CD4-positive, alpha-beta T cell (primary cell): ENCODE measurements at regions not wholly inside any gene's neighbourhood (a gene's known extent, or its start where the extent isn't known, plus 50 kb on each side); places are given as distances from the start of the nearest gene placed in this dataset.

Source experiments
- ATAC-seq: fragments of 200-7000 bp; cut with Tn5 transposase; one replicate; pipeline ENCODE4 v1.10.0; 2022; ENCODE audit warnings: mild to moderate bottlenecking; ENCODE audit not compliant: poor library complexity
- CTCF ChIA-PET: fragments of 350-600 bp; sonication (Branson Sonifier 250); formaldehyde crosslinking; loops from one replicate; lab custom pipeline; 2021; ENCODE audit warnings: antibody characterized with exemption, inconsistent platforms; lab: Charles Lee
- POLR2A ChIA-PET: fragments of 350-600 bp; sonication (Branson Sonifier 250); formaldehyde crosslinking; loops from one replicate; lab custom pipeline; 2021; ENCODE audit warnings: antibody characterized with exemption, inconsistent platforms; lab: Charles Lee
- DNase-seq, 14 experiments: peaks; one replicate each; pipeline ENCODE4 v3.0.0-alpha.2; 2013 to 2020; ENCODE audit warnings: mixed read lengths in 2 of 14
- H3K27ac ChIP-seq, 2 donors: one replicate each; pipeline versions ENCODE4 v1.5.1 to v1.7.0; 2013; ENCODE audit warnings: low read length in 2 of 2, low read depth in 1 of 2, mild to moderate bottlenecking in 1 of 2
- H3K27me3 ChIP-seq, 2 experiments: 1 replicate in 1 of 2; 2 replicates in 1 of 2; pipeline versions ENCODE4 v1.6.1 to v1.7.0; 2013; ENCODE audit warnings: low read length in 2 of 2, control low read depth in 1 of 2, mild to moderate bottlenecking in 1 of 2, moderate library complexity in 1 of 2; ENCODE audit not compliant: insufficient read depth in 2 of 2, control insufficient read depth in 1 of 2
- H3K36me3 ChIP-seq: one replicate; pipeline ENCODE4 v1.6.1; 2013; ENCODE audit warnings: low read length, control low read depth; ENCODE audit not compliant: insufficient read depth
- H3K4me1 ChIP-seq: one replicate; pipeline ENCODE4 v1.6.1; 2013; ENCODE audit warnings: low read length, control low read depth; ENCODE audit not compliant: insufficient read depth
- H3K4me3 ChIP-seq: one replicate; pipeline ENCODE4 v1.5.1; 2013; ENCODE audit warnings: mild to moderate bottlenecking, low read length, moderate library complexity
- H3K9me3 ChIP-seq, 2 experiments: 1 replicate in 1 of 2; 2 replicates in 1 of 2; pipeline versions ENCODE4 v1.6.1 to v1.7.0; 2013; ENCODE audit warnings: low read length in 2 of 2, mild to moderate bottlenecking in 2 of 2, control low read depth in 1 of 2, moderate library complexity in 1 of 2; ENCODE audit not compliant: control insufficient read depth in 1 of 2, insufficient read depth in 1 of 2
- H3K27ac Mint-ChIP-seq: one replicate; pipeline ENCODE4 v1.8.0; 2020; ENCODE audit warnings: mixed read lengths
- H3K27me3 Mint-ChIP-seq: one replicate; pipeline ENCODE4 v1.8.0; 2021; ENCODE audit warnings: mixed read lengths
- H3K36me3 Mint-ChIP-seq: one replicate; pipeline ENCODE4 v1.8.0; 2021; ENCODE audit warnings: low read depth, mixed read lengths
- H3K4me1 Mint-ChIP-seq: one replicate; pipeline ENCODE4 v1.8.0; 2021; ENCODE audit warnings: low read depth, mixed read lengths
- H3K4me3 Mint-ChIP-seq: one replicate; pipeline ENCODE4 v1.8.0; 2020; ENCODE audit warnings: mild to moderate bottlenecking, mixed read lengths
- H3K9me3 Mint-ChIP-seq: one replicate; pipeline ENCODE4 v1.8.0; 2020; ENCODE audit warnings: mixed read lengths
- intact Hi-C, 2 experiments: fragments of 100-400 bp; cut with DNase I in 1 of 2; cut with micrococcal nuclease in 1 of 2; formaldehyde crosslinking; loops; one replicate each; pipeline versions ENCODE4 v1.15.1 to v1.9.0; 2023 to 2025; cut with DNase I, micrococcal nuclease
- TF ChIP-seq, protein P1 (sequence below): fragments of 200-600 bp; IDR thresholded peaks from one replicate; pipeline ENCODE4 v1.8.0; 2022; ENCODE audit warnings: antibody characterized with exemption, mild to moderate bottlenecking

DNA sequence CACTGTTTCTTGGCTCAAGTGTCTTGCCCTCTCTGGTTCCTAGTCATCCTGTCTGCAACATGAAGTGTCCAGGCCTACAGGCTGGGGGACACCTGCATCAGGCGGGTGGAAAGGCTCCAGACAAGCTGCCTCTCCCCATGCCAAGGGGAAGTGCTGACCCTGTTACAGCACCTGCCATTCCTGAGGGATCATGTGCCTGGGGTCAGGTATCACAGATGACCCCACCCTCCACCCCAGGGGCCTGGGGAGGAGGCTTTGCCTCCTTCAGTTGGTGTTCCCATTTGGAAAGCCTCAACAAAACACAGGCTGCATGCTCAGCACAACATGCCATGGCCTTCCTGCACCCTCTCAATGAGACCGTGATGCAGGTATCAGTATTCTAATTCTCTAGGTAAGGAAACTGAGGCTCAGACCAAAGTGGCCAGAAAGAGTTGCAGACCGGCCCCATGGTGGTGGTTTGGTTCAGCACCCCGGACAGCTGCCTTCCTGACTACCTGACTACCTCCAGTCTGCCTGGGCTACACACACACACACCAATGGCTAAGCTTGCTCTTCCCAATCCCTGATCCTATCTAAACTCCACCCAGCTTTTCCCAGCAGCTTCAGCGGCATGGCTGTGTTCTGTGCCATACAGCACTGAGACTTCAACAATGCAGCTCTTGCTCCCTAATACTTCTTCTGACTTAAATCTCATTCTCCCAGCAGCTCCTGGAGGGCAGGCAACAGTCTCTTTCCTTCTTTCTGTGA, 69.7 kb upstream of the LINGO1 start:
- Histone ChIP-seq H3K27me3 (peaks cover 0 to 7% of the 10 kb centered on the region in 2 experiments), H3K27ac (no peak overlapping the region), H3K9me3 (peaks cover 0 to 15% of the 10 kb centered on the region in 2 experiments), H3K4me3 (no peak overlapping the region), H3K4me1 (no peaks in the 10 kb centered on the region), H3K36me3 (no peaks in the 10 kb centered on the region)
- ChIA-PET CTCF (no interaction called here), POLR2A (no interaction called here)
- intact Hi-C loops = no loop called here
- peaks cover 8% of the 10 kb centered on the region for H3K27me3 Mint-ChIP-seq
- ATAC-seq (no peak), DNase-seq (no peak)
- TF ChIP-seq, protein P1, sequence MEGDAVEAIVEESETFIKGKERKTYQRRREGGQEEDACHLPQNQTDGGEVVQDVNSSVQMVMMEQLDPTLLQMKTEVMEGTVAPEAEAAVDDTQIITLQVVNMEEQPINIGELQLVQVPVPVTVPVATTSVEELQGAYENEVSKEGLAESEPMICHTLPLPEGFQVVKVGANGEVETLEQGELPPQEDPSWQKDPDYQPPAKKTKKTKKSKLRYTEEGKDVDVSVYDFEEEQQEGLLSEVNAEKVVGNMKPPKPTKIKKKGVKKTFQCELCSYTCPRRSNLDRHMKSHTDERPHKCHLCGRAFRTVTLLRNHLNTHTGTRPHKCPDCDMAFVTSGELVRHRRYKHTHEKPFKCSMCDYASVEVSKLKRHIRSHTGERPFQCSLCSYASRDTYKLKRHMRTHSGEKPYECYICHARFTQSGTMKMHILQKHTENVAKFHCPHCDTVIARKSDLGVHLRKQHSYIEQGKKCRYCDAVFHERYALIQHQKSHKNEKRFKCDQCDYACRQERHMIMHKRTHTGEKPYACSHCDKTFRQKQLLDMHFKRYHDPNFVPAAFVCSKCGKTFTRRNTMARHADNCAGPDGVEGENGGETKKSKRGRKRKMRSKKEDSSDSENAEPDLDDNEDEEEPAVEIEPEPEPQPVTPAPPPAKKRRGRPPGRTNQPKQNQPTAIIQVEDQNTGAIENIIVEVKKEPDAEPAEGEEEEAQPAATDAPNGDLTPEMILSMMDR = no peak
- H3K9me3 Mint-ChIP-seq = no peaks in the 10 kb centered on the region
- H3K4me1 Mint-ChIP-seq = no peaks in the 10 kb centered on the region
- no peak overlapping the region for H3K27ac Mint-ChIP-seq
- H3K4me3 Mint-ChIP-seq = no peak overlapping the region
- H3K36me3 Mint-ChIP-seq = no peaks in the 10 kb centered on the region

DNA sequence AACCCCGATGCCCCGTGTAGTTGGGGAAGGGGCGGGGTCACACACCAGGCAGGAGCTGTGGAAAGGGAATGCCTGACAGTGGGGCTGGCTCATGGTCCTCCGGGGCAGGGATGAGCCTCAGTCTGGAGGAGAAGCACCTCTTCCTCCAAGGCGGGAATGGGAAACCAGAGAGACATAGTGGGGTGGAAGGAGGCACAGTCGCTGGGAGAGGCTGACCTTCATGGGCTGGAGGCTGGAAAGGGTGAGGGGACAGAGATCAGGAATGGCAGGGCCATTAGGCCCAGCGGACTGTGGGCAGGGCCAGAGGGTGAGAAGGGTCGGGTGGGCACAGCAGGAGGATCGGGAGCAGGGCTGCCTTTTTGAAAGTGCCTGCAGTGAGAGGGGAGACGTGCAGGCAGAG, 65.8 kb upstream of the LINGO1 start:
- Mint-ChIP-seq H3K36me3 (no peaks in the 10 kb centered on the region), H3K27ac (no peak overlapping the region), H3K27me3 (peaks cover 14% of the 10 kb centered on the region), H3K4me1 (no peaks in the 10 kb centered on the region), H3K4me3 (no peak overlapping the region), H3K9me3 (no peaks in the 10 kb centered on the region)
- ChIA-PET POLR2A (no interaction called here), CTCF (no interaction called here)
- no peak for ATAC-seq
- no peak overlapping the region for H3K27ac ChIP-seq
- TF ChIP-seq, protein P1 = no peak
- H3K4me1 ChIP-seq = no peaks in the 10 kb centered on the region
- intact Hi-C loops = no loop called here
- no peaks in the 10 kb centered on the region for H3K36me3 ChIP-seq
- no peak for DNase-seq
- no peak overlapping the region for H3K4me3 ChIP-seq
- H3K27me3 ChIP-seq = peaks cover 3 to 8% of the 10 kb centered on the region in 2 experiments
- peaks cover 0 to 13% of the 10 kb centered on the region in 2 experiments for H3K9me3 ChIP-seq

- no peaks in the 10 kb centered on the region for H3K4me1 Mint-ChIP-seq
- POLR2A ChIA-PET = no interaction called here
Measured at GRCh38 chr15:77697893-77698292, 65.2 kb upstream of the LINGO1 start.

More at GRCh38 chr15:77697893-77698292, 65.2 kb upstream of the LINGO1 start:
- Histone ChIP-seq H3K9me3 (peaks cover 0 to 13% of the 10 kb centered on the region in 2 experiments), H3K27me3 (peaks cover 3 to 8% of the 10 kb centered on the region in 2 experiments), H3K36me3 (no peaks in the 10 kb centered on the region), H3K4me3 (no peak overlapping the region), H3K4me1 (no peaks in the 10 kb centered on the region), H3K27ac (no peak overlapping the region)
- Mint-ChIP-seq H3K36me3 (no peaks in the 10 kb centered on the region), H3K27ac (no peak overlapping the region), H3K9me3 (no peaks in the 10 kb centered on the region), H3K4me3 (no peak overlapping the region), H3K27me3 (peaks cover 20% of the 10 kb centered on the region)
- ATAC-seq (no peak), DNase-seq (no peak)
- CTCF ChIA-PET = no interaction called here
- TF ChIP-seq, protein P1 = no peak
- intact Hi-C loops = no loop called here
